ENCODE measurements at regions not wholly inside any gene's neighbourhood (a gene's known extent, or its start where the extent isn't known, plus 50 kb on each side); places are given as distances from the start of the nearest gene placed in this dataset.
"Not testable (repeated sequence)": the region's sequence is repeated elsewhere in the genome, so short reads cannot be mapped to it uniquely, and the experiment has no call there.

DNA sequence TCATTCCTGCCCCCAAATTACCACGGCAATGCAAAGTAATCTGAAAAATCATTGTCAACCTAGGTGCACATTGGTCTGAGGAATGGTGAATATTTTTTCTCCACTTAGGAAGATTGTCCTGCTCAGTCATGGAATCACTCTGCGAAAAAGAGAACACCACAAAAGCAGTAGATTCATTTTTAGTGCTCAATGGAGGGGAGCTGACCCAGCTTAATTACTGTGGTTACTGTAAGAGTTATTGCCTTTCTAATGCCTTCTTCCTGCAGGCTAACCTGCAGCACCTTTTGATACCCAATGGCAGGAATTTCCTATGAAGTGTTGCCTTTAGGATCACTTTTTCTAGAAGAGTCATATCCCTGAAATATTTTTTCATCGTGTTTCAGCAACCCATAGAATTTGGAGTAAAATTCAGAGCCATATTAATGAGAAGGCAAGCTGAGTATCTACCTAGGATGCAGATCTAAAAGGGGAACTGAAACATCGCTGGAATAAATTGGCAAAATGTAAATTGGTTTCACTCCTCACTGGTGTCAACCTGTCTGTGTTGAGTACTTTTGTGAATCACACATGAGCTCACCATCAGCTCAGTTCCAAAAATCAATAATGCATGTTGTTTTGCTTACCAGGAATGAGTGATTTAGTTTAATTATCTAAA, 464.5 kb downstream of the CSNK1G3 start:
- WGBS = 97% methylated on average over 4 of the region's 4 CpGs
- H3K36me3 ChIP-seq (ENCODE audit: insufficient read depth, low read length) = no peaks in the 10 kb centered on the region
- 0 out of 2 replicates have a peak, but pooled peaks cover 8% of the 10 kb centered on the region for H3K9me3 ChIP-seq (ENCODE audit: insufficient read depth, low read depth, low read length)
- H3K27ac ChIP-seq (ENCODE audit: low read depth, low read length) = no peak overlapping the region
- peaks cover 8% of the 10 kb centered on the region; the same call in 1 of the 2 replicates for H3K4me1 ChIP-seq (ENCODE audit: insufficient read depth, low read length)
- H3K4me3 ChIP-seq (ENCODE audit: low read length) = no peak overlapping the region
- H3K27me3 ChIP-seq (ENCODE audit: insufficient read depth, low read length) = no peaks in the 10 kb centered on the region
- no peak overlapping the region for H3K9ac ChIP-seq (ENCODE audit: low read depth, low read length)

DNA sequence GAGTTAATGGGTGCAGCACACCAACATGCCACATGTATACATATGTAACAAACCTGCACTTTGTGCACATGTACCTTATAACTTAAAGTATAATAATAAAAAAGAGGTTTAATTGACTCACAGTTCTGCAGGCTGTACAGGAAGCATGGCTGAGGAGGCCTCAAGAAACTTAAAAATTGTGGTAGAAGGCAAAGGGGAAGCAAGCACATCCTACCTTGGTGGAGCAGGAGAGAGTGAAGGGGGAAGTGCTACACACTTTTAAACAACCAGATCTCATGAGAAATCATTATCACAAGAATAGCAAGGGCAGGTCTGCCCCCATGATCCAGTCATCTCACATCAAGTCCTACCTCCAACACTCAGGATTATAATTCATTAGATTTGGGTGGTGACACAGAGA, 463.5 kb downstream of the CSNK1G3 start:
- H3K9me3 ChIP-seq (ENCODE audit: insufficient read depth, low read depth, low read length); H3K36me3 ChIP-seq (ENCODE audit: insufficient read depth, low read length); H3K4me3 ChIP-seq (ENCODE audit: low read length); H3K4me1 ChIP-seq (ENCODE audit: insufficient read depth, low read length); H3K27me3 ChIP-seq (ENCODE audit: insufficient read depth, low read length); H3K27ac ChIP-seq (ENCODE audit: low read depth, low read length); H3K9ac ChIP-seq (ENCODE audit: low read depth, low read length): not testable (repeated sequence)

DNA sequence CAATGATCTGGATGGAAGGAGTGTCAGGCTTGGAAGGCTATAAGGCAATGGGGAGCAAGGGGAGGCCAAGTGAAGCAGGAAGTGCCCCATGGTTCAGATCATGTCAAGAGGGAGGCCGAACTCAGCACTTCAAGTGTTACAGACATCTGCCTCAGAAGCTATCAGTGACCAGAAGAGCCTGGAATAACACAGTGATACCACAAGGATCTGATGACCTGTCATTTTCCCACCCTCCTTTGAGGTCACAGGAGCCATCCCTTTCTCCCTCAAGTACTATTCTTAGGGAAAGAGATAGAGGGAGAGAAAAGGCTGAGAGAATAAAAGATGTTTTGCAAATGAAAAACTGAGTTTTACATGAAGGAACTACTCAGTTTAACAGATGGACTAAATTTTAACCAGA, 454.8 kb downstream of the CSNK1G3 start:
- Histone ChIP-seq H3K27me3 (ENCODE audit: insufficient read depth, low read length) (no peaks in the 10 kb centered on the region), H3K4me3 (ENCODE audit: low read length) (no peak overlapping the region), H3K9me3 (ENCODE audit: insufficient read depth, low read depth, low read length) (no peaks in the 10 kb centered on the region; the same call in 1 of the 2 replicates), H3K9ac (ENCODE audit: low read depth, low read length) (no peak overlapping the region), H3K27ac (ENCODE audit: low read depth, low read length) (no peak overlapping the region), H3K36me3 (ENCODE audit: insufficient read depth, low read length) (no peaks in the 10 kb centered on the region), H3K4me1 (ENCODE audit: insufficient read depth, low read length) (peaks cover 1% of the 10 kb centered on the region; the same call in 1 of the 2 replicates)
- WGBS = 97% methylated on average over 1 of the region's 1 CpG

DNA sequence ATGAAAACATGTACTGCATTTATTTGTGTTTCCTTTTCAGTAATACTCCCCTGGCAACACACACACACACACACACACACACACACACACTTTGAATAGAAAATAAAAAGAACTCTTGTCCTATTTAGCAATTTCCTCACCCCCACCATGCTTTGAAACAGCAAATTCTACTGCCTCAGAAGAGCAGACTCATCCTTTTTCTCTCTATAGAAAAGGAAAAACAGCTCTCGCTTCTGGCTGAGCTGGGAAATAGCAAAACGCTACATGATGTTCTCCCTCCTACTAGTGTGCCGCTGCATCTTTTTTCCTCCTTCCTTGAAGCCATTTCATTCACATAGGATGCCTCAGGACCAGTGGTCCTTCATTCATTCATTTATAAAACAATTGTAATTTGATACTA, 453.6 kb downstream of the CSNK1G3 start:
- Histone ChIP-seq H3K36me3 (ENCODE audit: insufficient read depth, low read length) (no peaks in the 10 kb centered on the region), H3K4me3 (ENCODE audit: low read length) (no peak overlapping the region), H3K27me3 (ENCODE audit: insufficient read depth, low read length) (no peaks in the 10 kb centered on the region), H3K9ac (ENCODE audit: low read depth, low read length) (no peak overlapping the region), H3K9me3 (ENCODE audit: insufficient read depth, low read depth, low read length) (no peaks in the 10 kb centered on the region; the same call in 1 of the 2 replicates), H3K27ac (ENCODE audit: low read depth, low read length) (no peak overlapping the region), H3K4me1 (ENCODE audit: insufficient read depth, low read length) (no peaks in the 10 kb centered on the region)
- WGBS = 89% methylated on average over 3 of the region's 3 CpGs

DNA sequence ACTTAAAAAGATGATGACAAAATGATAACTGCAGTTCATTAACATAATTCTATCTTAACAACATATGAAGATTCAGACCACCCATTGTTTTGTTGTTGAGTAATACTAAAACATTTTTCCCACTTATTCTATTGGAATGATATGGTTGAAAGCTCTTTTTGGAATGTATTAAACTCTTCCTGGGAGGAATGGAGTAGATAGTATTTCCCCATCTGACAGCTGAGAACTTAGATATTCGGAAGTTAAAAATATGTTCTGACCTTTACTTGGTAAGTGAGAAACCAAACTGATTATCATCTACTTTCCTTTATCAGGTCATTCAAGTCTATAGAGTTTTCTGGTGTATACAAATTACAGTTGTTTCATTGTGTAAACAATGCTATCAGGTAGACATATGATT, 452.9 kb downstream of the CSNK1G3 start:
- no peaks in the 10 kb centered on the region; the same call in 1 of the 2 replicates for H3K9me3 ChIP-seq (ENCODE audit: insufficient read depth, low read depth, low read length)
- WGBS = 100% methylated on average over 1 of the region's 1 CpG
- H3K9ac ChIP-seq (ENCODE audit: low read depth, low read length) = no peak overlapping the region

DNA sequence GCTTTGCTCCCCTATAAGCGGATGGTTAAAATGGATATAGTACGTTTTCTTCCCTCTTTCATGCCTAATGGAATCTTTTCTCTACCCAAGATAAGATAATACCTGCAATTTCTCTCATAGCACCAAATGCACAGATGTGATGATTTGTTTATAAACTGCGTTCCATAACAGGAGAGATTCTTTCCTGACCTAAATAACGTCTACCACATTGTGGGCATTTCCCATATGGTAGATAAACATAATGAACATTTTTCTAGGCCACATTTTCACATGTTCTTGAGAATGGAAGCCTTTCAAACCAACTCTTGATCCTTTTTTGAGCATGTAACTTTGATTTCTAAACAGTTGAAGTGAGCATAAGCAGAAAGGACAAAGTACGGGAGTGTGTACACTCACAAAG, 448.5 kb downstream of the CSNK1G3 start:
- H3K9ac ChIP-seq (ENCODE audit: low read depth, low read length) = no peak overlapping the region
- no peak overlapping the region for H3K4me3 ChIP-seq (ENCODE audit: low read length)
- H3K9me3 ChIP-seq (ENCODE audit: insufficient read depth, low read depth, low read length) = no peaks in the 10 kb centered on the region
- WGBS = 100% methylated on average over 3 of the region's 5 CpGs
- H3K36me3 ChIP-seq (ENCODE audit: insufficient read depth, low read length) = no peaks in the 10 kb centered on the region
- H3K4me1 ChIP-seq (ENCODE audit: insufficient read depth, low read length) = no peaks in the 10 kb centered on the region
- no peaks in the 10 kb centered on the region for H3K27me3 ChIP-seq (ENCODE audit: insufficient read depth, low read length)
- no peak overlapping the region for H3K27ac ChIP-seq (ENCODE audit: low read depth, low read length)

More for the DNA sequence above, 452.9 kb downstream of the CSNK1G3 start:
- H3K27me3 ChIP-seq (ENCODE audit: insufficient read depth, low read length) = no peaks in the 10 kb centered on the region
- no peak overlapping the region for H3K4me3 ChIP-seq (ENCODE audit: low read length)
- no peaks in the 10 kb centered on the region for H3K4me1 ChIP-seq (ENCODE audit: insufficient read depth, low read length)
- H3K36me3 ChIP-seq (ENCODE audit: insufficient read depth, low read length) = no peaks in the 10 kb centered on the region
- no peak overlapping the region for H3K27ac ChIP-seq (ENCODE audit: low read depth, low read length)

DNA sequence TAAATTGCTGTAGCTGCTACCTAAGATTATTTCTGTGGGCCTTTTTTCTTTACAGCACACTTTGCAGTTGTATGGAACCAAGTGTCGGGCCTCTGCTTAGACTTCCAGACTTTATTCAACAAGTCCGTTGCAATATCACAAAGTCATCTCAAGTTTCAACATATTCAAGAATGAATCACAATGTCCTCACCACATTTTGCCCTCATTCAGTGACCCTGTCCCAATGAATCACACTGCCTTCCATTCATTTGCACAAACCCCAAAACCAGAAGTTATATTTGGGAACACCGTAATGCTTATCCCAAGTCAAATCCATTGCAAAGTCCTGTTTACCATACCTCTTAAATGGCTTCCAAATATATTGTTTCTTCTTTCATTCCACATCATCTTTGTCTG, 439.6 kb downstream of the CSNK1G3 start:
- Histone ChIP-seq H3K9me3 (ENCODE audit: insufficient read depth, low read depth, low read length) (no peaks in the 10 kb centered on the region), H3K4me3 (ENCODE audit: low read length) (no peak overlapping the region), H3K36me3 (ENCODE audit: insufficient read depth, low read length) (no peaks in the 10 kb centered on the region), H3K4me1 (ENCODE audit: insufficient read depth, low read length) (no peaks in the 10 kb centered on the region), H3K27me3 (ENCODE audit: insufficient read depth, low read length) (no peaks in the 10 kb centered on the region), H3K27ac (ENCODE audit: low read depth, low read length) (no peak overlapping the region), H3K9ac (ENCODE audit: low read depth, low read length) (no peak overlapping the region)
- WGBS = 93% methylated on average over 3 of the region's 3 CpGs

DNA sequence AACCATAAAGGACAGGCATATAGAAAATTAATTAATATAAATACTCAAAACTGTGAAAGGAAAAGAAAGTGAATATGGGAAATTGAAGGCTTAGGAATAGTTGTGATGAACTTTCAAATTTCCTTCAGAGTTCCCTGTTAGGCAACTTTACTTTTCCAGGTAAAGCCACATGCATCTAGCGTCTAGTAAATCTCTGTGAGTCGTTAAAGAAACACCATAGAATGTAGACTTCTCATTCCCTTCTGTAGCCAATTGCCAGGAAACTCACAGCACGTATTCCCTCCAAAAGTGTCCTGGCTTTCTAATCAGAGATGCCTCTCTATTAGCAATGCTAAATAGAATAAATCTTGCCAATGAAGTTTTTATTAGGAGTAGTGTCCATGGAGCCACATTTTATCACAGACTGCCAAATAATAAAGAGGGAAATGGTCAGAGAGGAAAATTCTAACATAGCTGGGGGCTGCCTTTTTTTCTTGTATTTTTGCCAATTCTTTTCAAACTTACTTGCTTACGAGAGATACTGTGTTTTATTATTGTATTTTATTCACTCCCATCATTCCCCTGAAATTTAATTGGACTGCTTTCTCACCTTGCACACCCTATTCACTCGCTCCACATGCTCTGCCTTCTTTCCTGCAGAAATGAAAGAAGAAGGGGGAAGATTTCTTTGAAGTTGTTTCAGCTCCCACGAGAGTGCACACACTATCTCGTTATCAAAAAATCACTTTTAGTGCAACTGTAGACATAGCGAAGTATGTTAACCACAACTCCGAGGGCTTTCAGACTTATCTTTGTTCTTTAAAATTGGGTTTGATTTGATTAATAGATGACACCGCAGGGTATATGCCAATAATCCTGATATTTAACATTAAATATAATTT, 439.0 kb downstream of the CSNK1G3 start:
- Histone ChIP-seq H3K4me3 (ENCODE audit: low read length) (no peak overlapping the region), H3K4me1 (ENCODE audit: insufficient read depth, low read length) (no peaks in the 10 kb centered on the region), H3K27me3 (ENCODE audit: insufficient read depth, low read length) (no peaks in the 10 kb centered on the region), H3K9ac (ENCODE audit: low read depth, low read length) (no peak overlapping the region), H3K27ac (ENCODE audit: low read depth, low read length) (no peak overlapping the region), H3K9me3 (ENCODE audit: insufficient read depth, low read depth, low read length) (no peaks in the 10 kb centered on the region), H3K36me3 (ENCODE audit: insufficient read depth, low read length) (no peaks in the 10 kb centered on the region)
- 92% methylated on average over 7 of the region's 10 CpGs for WGBS

DNA sequence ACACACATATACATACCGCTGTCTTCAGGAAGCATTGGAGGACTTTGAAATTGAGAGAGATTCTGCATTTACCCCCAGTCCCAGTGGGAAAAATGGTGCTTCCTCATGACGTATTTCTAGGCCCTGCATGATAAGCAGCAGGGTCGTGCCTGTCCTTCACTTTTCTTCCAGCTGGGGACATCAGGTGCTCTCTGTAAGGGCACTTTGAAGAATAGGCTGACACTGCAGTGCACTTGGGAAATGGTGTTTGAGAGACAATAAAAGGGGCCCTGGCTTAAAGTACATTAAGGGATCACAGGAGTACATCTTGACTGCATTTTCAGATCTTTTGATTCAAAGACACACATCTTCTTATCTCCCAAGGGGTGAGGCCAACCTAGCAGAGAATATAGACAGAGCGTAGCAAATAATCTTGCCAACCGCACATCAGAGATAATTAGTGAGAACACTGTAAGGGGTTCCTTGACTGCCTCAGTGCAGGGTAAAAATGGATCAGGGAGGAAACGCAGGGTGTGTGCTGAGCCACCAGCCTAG, 437.9 kb downstream of the CSNK1G3 start:
- no peaks in the 10 kb centered on the region for H3K9me3 ChIP-seq (ENCODE audit: insufficient read depth, low read depth, low read length)
- no peak overlapping the region for H3K27ac ChIP-seq (ENCODE audit: low read depth, low read length)
- H3K4me1 ChIP-seq (ENCODE audit: insufficient read depth, low read length) = no peaks in the 10 kb centered on the region
- no peak overlapping the region for H3K4me3 ChIP-seq (ENCODE audit: low read length)
- H3K27me3 ChIP-seq (ENCODE audit: insufficient read depth, low read length) = no peaks in the 10 kb centered on the region
- no peak overlapping the region for H3K9ac ChIP-seq (ENCODE audit: low read depth, low read length)
- no peaks in the 10 kb centered on the region for H3K36me3 ChIP-seq (ENCODE audit: insufficient read depth, low read length)
- WGBS = 91% methylated on average over 6 of the region's 6 CpGs

DNA sequence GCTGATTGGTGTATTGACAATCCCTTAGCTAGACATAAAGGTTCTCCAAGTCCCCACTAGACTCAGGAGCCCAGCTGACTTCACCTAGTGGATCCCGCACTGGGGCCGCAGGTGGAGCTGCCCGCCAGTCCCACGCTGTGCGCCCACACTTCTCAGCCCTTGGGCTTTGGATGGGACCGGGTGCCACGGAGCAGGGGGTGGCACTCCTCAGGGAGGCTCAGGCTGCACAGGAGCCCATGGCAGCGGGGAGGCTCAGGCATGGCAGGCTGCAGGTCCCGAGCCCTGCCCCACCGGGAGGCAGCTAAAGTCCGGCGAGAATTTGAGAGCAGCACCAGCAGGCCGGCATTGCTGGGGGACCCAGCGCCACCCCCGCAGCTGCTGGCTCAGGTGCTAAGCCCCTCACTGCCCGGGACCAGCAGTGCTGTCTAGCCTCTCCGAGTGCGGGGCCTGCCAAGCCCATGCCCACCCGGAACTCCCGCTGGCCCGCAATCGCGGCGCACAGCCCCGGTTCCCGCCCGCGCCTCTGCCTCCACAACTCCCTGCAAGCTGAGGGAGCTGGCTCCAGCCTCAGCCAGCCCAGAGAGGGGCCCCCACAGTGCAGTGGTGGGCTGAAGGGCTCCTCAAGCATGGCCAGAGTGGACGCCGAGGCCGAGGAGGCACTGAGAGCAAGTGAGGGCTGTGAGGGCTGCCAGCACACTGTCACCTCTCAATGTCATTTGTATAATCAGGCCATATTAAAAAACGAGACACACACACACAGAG, 437.2 kb downstream of the CSNK1G3 start:
- Histone ChIP-seq H3K27me3 (ENCODE audit: insufficient read depth, low read length) (no peaks in the 10 kb centered on the region), H3K36me3 (ENCODE audit: insufficient read depth, low read length) (no peaks in the 10 kb centered on the region), H3K4me1 (ENCODE audit: insufficient read depth, low read length) (no peaks in the 10 kb centered on the region), H3K27ac (ENCODE audit: low read depth, low read length) (no peak overlapping the region), H3K9me3 (ENCODE audit: insufficient read depth, low read depth, low read length) (no peaks in the 10 kb centered on the region), H3K9ac (ENCODE audit: low read depth, low read length) (no peak overlapping the region), H3K4me3 (ENCODE audit: low read length) (no peak overlapping the region)
- WGBS = 96% methylated on average over 32 of the region's 32 CpGs

DNA sequence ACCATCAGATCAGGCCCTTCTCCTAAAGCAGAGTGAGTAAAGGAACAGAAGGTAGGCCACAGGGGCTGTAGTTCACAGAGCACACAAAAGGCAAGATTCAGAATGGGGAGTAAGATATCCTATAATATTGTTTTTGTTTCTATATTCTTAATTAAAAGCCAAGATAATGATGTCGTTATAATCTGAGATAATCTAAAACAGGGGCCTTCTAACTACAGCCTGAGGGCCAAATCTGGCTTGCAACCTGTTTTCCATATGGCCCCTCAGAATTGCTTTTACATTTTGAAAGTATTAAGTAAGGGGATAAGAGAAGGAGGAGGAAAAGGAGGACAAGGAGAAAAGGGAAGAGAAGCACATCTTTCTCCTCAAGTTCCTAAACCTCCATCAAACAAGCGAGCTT, 435.8 kb downstream of the CSNK1G3 start:
- H3K27me3 ChIP-seq (ENCODE audit: insufficient read depth, low read length) = no peaks in the 10 kb centered on the region
- no peak overlapping the region for H3K9ac ChIP-seq (ENCODE audit: low read depth, low read length)
- no peak overlapping the region for H3K27ac ChIP-seq (ENCODE audit: low read depth, low read length)
- no peaks in the 10 kb centered on the region for H3K36me3 ChIP-seq (ENCODE audit: insufficient read depth, low read length)
- peaks cover 1% of the 10 kb centered on the region; the same call in 1 of the 2 replicates for H3K9me3 ChIP-seq (ENCODE audit: insufficient read depth, low read depth, low read length)
- WGBS = 100% methylated on average over 2 of the region's 2 CpGs
- no peak overlapping the region for H3K4me3 ChIP-seq (ENCODE audit: low read length)
- no peaks in the 10 kb centered on the region for H3K4me1 ChIP-seq (ENCODE audit: insufficient read depth, low read length)

All from HUES64 (cell line).